Smooth muscle cell (in vitro differentiated cells): ENCODE measurements at regions not wholly inside any gene's neighbourhood (a gene's known extent, or its start where the extent isn't known, plus 50 kb on each side); places are given as distances from the start of the nearest gene placed in this dataset. TPM values are rescaled to one million over a fixed set of nuclear protein-coding genes. Genes with fewer than 3 reads are reported as not detected.

Experiments
- DNase-seq: peaks from one replicate; lab custom pipeline; 2025; ENCODE audit not compliant: unreplicated experiment; lab: John Stamatoyannopoulos, UW
- H2AFZ ChIP-seq: fragments of 200-600 bp; sonication (generic); 2 replicates; pipeline ENCODE4 v1.6.0; 2016; ENCODE audit warnings: antibody characterized with exemption, low read depth, mild to moderate bottlenecking
- H3F3A ChIP-seq: fragments of 200-600 bp; sonication (generic); 2 replicates; pipeline ENCODE4 v1.6.0; 2017; ENCODE audit warnings: antibody characterized with exemption, low read depth
- H3K27ac ChIP-seq: fragments of 200-600 bp; sonication (generic); 2 replicates; pipeline ENCODE4 v1.5.1; 2016; ENCODE audit warnings: low read depth, mild to moderate bottlenecking
- H3K27me3 ChIP-seq: fragments of 200-600 bp; sonication (generic); 2 replicates; pipeline ENCODE4 v1.6.1; 2016; ENCODE audit warnings: low read depth, mild to moderate bottlenecking
- H3K36me3 ChIP-seq: fragments of 200-600 bp; sonication (generic); 2 replicates; pipeline ENCODE4 v1.5.1; 2016; ENCODE audit warnings: low read depth
- H3K4me1 ChIP-seq: fragments of 200-600 bp; sonication (generic); 2 replicates; pipeline ENCODE4 v1.5.1; 2016; ENCODE audit warnings: low read depth
- H3K4me2 ChIP-seq: fragments of 200-600 bp; sonication (generic); 2 replicates; pipeline ENCODE4 v1.6.0; 2016; ENCODE audit warnings: mild to moderate bottlenecking
- H3K4me3 ChIP-seq: fragments of 200-600 bp; sonication (generic); 2 replicates; pipeline ENCODE4 v1.5.1; 2016; ENCODE audit warnings: mild to moderate bottlenecking
- H3K79me2 ChIP-seq: fragments of 200-600 bp; sonication (generic); 2 replicates; pipeline ENCODE4 v1.6.0; 2016; ENCODE audit warnings: low read depth, mild to moderate bottlenecking
- H3K9ac ChIP-seq: fragments of 200-600 bp; sonication (generic); 2 replicates; pipeline ENCODE4 v1.6.0; 2016; ENCODE audit warnings: low read depth
- H3K9me3 ChIP-seq: fragments of 200-600 bp; sonication (generic); replicated peaks from 2 replicates; pipeline ENCODE4 v1.5.1; 2016; ENCODE audit warnings: low read depth
- H4K20me1 ChIP-seq: fragments of 200-600 bp; sonication (generic); 2 replicates; pipeline ENCODE4 v1.6.0; 2016; ENCODE audit warnings: low read depth
- CTCF ChIP-seq: fragments of 200-600 bp; sonication (generic); IDR thresholded peaks from 2 replicates; pipeline ENCODE4 v1.5.1; 2017; ENCODE audit warnings: borderline replicate concordance, mild to moderate bottlenecking, antibody characterized with exemption; ENCODE audit not compliant: insufficient read depth, poor library complexity, severe bottlenecking
- WGBS: methylation state at CpG from one replicate; pipeline ENCODE4 v1.1.7; 2016; ENCODE audit warnings: low lambda C conversion rate; 5-methylcytosine and 5-hydroxymethylcytosine counted together
- microRNA-seq: library from miRNA; unstranded; fragments of <30 nt; microRNA quantifications from one replicate; pipeline ENCODE4, GENCODE V29; 2016; ENCODE audit warnings: borderline number of aligned reads
- small RNA-seq: library from RNA; depleted of rRNA; stranded (forward); fragments of <200 nt; gene quantifications from one replicate; pipeline ENCODE3, GENCODE V24; 2014

- WGBS = 79% methylated on average over 1 of the region's 1 CpG
- Histone ChIP-seq H3K36me3 (no peaks in the 10 kb centered on the region), H3K27ac (no peak overlapping the region), H3K9me3 (no peaks in the 10 kb centered on the region), H3K9ac (no peak overlapping the region), H4K20me1 (no peaks in the 10 kb centered on the region), H3K27me3 (no peaks in the 10 kb centered on the region), H3F3A (no peaks in the 10 kb centered on the region), H3K4me2 (no peak overlapping the region), H3K4me1 (no peaks in the 10 kb centered on the region), H2AFZ (no peak overlapping the region), H3K79me2 (no peaks in the 10 kb centered on the region), H3K4me3 (no peak overlapping the region)
- no peak for DNase-seq
- TF ChIP-seq CTCF = no peak
These were observed 51.1 kb upstream of the C1GALT1 start for GRCh38 chr7:7131273-7131672.

Small RNA genes lying in the stretch of these regions (microRNA-seq; reads per million reads assigned to microRNA genes)
- not detected for gene MIR3683

Small RNA genes lying in the stretch of these regions (small RNA-seq; reads per million reads assigned to genes)
- gene AC079804.2 (not detected), gene MIR3683 (not detected), gene RF00019 (not detected)
